ENCODE measurements at regions not wholly inside any gene's neighbourhood (a gene's known extent, or its start where the extent isn't known, plus 50 kb on each side); places are given as distances from the start of the nearest gene placed in this dataset.
"Not testable (repeated sequence)": the region's sequence is repeated elsewhere in the genome, so short reads cannot be mapped to it uniquely, and the experiment has no call there.

DNA sequence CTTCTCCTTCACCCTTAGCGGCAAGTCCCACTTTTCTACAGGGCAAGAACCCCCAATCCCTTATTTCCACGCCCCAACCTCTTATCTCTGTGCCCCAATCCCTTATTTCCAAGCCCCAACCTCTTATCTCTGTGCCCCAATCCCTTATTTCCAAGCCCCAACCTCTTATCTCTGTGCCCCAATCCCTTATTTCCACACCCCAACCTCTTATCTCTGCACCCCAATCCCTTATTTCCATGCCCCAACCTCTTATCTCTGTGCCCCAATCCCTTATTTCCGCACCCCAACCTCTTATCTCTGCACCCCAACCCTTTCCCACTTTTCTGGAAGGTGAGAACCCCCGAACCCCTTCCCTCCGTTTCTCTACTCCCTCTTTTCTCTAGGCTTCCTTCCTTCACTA is 116.1 kb upstream of the GJE1 start:
- DNase-seq: not testable (repeated sequence)

DNA sequence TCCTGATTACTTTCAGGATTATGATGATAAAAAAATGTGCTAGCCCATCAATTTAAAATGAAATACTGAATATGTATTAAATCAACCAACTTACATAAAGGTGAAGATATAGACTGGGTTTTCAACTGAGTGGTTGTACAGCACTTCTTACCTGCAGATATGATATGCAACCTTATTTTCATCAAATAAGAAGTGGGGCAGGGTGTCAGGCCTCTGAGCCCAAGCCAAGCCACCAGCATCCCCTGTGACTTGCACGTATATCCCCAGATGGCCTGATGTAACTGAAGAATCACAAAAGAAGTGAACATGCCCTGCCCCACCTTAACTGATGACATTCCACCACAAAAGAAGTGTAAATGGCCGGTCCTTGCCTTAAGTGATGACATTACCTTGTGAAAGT is 117.3 kb upstream of the GJE1 start:
- DNase-seq: not testable (repeated sequence)

DNA sequence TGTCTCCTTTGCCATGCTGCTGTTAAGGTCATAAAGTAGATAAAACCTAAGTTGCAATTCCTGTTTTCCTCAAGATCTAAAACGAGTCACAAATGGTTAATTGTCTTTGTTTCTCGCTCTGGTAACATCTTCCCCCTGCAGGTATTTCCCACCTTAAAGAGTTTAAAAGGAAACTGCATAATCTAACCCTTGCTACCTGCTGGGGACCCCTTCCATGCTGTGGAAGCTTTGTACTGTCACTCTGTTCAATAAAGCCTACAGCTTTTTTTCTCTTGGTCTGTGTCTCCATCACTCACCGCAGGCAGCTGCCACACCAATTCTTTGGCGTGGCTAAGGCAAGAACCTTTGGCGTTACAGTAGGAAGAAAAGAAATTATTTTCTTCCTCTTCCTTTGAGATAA is 117.7 kb upstream of the GJE1 start:
- DNase-seq: no peak

DNA sequence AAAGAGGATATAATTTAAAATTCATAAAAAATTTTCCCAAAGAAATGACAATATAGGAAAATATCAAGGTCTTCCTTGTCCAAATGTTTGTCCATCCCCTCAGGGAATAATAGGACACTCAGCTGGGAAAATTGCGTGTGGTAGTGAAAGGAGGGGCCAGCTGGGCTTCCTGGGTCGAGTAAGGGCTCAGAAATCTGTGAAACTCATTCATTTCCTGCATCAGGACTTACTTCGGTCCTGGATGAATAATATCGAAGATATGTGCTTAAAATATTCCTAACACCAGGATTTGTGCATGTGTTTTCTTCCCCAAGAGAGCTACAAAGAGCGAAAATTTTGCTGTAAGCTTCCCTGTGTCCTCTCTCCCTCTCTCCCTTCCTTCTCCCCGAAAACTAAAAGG is 118.2 kb upstream of the GJE1 start:
- peak; percentile 96 for DNase-seq

DNA sequence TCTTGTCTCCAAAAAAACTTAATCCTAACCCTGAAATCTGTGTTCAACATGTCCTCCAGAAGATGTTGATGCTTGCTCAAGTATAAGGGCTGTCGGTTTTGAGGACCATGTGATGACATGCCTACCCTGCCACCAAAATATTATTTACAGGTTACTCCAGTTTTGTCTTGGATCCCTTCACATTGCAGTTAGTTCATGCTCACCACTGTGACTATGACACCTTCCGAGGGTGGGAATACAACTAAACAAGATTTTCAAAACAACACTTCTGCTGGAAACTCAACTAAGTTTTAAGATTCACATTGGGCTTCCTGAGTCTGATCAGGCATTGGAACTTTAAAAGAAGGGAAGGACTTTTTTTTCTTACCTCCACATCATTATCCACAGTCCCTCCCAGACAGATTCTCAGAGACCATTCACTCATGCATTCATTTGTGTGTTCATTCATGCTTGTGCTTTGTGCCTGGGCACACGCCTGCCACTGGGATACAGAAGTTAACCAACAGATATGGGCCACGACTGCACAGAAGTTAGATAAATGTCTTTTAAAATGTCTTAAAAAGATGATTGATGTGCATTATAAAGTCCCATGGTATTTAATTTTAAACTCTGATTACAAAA is 118.7 kb upstream of the GJE1 start:
- DNase-seq: peak; percentile 18

DNA sequence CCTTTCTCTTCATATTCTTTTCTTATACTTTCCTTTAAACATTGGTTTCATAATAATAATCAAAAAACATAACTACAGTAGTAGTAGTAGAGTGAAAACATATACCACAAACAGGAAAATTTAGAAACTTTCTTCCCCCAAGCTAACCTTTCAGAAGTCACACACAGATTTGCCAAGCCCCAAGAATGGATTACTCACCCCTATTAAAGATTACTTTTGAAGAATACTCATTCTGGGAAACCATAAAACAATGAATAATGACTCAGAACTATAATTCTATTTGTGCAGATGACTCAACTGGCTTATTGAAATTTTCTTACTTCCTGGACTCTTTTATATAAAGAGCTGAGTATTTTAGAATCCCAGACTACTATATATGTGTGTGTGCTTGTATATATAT is 119.4 kb upstream of the GJE1 start:
- peak; percentile 95 for DNase-seq

DNA sequence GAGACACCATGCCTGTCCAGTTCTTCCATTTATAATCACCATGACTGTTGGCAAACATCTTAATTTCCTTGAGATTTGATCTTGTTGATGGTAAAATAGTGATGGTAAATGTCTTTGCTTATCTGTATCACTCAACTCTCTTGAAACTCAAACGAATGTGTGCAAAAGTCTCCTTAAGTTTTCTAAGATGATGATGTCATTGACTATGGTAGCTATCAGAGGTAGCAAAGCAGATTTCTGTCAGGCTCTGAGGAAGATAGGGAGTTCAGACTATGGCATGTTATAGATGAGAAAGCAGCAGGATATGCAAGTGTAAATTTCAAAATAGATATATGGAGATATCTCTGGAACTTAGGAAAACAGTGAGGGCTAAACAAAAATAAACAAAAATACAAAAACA is 121.0 kb upstream of the GJE1 start:
- no peak for DNase-seq

DNA sequence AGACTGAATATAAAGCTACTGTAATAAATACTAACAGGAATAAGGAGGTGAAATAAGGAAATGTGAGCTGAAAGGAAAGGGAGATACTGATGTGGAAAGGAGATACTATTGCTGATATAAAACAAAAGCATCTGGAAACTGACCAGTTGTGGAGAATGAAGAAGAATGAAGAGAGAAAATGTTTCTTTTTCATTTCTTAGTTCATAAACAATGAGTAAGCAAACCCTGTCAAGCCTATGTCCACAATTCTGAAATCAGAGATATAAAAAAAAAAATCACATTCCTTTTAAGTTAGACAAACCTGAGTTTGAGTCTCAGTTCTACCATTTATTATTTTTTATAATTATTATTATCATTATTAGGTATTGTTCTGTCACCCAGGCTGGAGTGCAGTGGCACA is 121.6 kb upstream of the GJE1 start:
- DNase-seq: peak; percentile 37

DNA sequence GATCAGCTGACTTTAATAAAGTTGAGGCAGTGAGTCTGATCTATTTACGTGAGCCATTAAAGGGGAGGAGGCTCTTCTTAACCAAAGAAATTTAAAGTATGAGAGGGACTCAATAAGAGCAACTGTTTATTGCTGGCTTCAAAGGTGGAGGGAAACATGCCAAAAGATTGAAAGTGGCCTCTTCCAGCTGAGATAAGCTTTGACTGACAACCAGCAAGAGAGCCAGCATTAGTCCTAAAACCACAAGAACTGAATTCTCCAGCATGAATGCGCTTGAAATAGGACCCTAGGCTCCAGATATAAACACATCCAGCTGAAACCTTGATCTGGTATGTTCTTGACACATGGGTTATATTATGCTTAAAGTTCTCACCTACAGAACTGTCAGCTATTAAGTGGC is 123.1 kb upstream of the GJE1 start:
- DNase-seq: peak; percentile 93

DNA sequence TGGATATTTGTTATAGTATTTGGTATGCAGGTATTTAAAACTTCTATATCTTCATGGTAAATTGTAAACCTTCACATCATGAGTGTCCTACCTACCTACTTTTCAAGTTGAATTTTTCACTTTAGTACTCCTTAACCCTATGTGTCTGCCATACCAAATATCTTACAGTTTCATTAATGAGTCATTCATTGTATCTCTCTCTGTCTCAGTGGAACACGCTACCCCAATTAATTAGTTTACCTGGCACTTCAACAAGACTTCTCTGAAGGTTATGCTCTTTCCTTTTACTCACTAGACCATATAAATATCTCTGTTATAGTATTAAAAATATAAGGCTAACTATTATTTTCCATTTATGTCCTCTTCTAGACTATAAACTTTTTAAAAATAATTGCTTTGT is 123.9 kb upstream of the GJE1 start:
- DNase-seq: no peak

DNA sequence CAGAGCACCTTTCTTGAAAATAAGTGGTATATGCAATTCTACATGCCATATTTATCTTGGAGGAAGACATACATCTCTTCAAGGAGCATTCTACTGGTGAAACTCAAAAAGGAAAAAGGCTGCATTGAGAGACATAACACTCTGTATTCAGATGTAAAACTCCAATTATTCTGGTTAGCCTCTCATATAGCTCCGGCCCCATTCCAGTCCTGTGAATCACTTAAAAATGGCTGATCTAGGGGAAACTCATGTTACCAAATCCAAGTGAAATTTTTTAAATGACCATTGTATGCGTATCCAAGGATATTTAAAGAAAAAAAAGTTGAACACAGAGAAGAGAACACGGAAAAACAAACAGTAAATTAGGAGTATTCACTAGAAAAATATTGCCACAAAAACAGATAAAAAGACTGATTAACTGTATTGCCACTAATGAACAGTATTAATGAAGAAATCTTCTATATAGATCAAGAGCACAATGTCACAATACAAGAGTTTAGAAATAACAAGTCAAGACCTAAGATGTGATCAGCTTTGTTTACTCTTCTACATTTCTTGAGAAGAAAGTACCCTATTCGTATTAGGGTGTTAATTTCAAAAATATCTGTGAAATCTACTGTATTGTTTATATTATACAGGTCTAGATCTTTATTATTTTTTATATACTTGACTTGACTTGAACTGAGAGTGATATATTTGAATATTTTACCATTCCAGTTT is 124.5 kb upstream of the GJE1 start:
- no peak for DNase-seq

DNA sequence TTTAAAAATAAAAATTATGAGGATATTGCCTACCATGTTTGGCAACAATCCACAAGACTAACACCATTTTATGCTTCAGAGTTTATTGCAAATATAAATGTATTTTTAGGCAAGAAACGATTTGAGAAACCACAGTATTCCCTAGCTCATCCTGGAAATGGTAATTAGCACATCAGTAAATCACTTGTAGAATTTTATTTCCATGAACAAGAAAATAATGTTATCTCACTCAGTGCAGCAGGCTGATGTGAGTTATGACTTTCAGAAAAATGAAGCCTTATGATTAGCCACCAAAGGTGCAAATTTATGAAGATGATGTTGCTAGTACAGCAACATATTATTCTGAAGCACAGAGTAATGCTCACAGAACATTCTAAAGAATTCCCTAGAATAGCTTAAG is 127.7 kb upstream of the GJE1 start:
- no peak for DNase-seq

DNA sequence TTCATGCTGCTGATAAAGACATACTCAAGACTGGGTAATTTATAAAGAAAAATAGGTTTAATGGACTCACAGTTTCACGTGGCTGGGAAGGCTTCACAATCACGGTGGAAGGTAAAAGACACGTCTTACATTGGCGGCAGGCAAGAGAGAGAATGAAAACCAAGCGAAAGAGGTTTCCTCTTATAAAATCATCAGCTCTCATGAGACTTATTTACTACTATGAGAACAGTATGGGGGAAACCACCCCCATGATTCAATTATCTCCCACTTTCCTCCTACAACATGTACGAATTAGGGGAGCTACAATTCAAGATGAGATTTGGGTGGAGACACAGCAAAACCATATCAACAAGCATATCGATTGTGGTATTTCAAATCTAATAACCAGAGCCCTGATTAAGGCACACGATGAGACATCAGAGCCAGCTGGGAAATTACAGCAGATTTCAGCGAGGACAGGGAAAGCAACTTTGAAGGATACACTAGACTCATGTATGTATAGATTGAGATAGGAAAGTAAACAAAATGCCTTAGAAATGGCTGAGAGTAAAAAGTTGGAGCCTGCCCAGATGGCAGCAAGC is 129.8 kb upstream of the GJE1 start:
- no peak for DNase-seq

DNA sequence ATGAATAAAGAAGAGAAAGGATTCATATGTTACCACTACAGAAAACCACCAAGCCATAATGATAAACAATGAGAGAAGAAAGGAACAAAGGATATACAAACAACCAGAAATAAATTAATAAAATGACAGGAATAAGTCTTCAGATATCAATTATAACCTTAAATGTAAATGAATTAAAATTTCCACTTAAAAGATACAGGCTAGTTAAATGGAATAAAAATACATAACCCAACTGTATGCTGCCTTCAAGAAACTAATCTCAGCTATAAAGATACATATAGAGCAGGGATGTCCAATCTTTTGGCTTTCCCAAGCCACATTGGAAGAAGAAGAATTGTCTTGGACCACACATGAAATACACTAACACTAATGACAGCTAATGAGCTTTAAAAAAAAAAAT is 135.9 kb upstream of the GJE1 start:
- no peak for DNase-seq

DNA sequence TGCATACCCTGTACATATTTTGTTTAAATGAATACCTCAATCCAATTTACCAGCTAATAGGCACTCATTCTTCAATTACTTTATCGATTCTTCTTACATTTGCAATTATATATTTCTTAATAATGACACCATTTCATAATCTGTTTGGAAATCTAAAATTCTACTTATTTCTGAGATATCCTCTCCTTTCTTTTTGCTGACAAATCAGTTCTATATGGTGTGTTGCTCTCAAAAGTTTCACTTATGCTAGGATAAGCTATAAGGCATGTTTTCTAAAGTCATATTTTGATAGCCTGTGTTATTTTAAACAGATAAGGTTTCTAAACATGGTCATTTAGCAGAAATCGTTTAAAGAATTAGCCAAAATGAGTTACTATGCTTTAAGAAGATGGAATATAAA is 140.6 kb upstream of the GJE1 start:
- no peak for DNase-seq

DNA sequence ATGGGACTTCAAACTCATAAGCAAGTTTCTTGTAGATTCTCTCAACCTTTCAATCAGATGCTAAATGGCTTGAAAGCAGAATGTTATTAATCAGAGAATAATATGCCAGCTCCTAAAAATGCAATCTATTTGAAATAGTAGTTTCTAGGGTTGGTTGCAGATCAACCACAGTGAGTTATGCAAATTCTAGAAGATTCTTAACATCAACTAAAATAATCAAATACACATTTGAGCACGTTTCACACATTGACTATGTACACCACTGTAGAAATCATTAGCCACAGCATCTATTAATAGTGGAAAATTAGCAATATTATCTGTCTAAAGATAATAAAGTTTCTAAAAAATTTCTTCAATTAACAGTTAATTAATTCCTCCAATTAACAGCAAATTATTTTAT is 141.9 kb upstream of the GJE1 start:
- no peak for DNase-seq

DNA sequence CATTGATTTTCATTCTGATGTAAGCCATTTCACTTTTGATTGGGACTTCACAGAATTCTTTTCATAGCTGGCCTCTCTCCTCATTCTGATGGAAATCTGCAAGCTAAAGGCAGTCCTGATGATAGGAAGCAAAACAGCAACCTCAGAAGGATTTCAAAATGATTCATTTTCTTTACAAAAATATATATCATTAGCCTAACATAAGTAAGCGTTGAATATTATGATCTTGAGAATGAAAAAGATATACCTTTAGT is 143.1 kb upstream of the GJE1 start:
- no peak for DNase-seq

DNA sequence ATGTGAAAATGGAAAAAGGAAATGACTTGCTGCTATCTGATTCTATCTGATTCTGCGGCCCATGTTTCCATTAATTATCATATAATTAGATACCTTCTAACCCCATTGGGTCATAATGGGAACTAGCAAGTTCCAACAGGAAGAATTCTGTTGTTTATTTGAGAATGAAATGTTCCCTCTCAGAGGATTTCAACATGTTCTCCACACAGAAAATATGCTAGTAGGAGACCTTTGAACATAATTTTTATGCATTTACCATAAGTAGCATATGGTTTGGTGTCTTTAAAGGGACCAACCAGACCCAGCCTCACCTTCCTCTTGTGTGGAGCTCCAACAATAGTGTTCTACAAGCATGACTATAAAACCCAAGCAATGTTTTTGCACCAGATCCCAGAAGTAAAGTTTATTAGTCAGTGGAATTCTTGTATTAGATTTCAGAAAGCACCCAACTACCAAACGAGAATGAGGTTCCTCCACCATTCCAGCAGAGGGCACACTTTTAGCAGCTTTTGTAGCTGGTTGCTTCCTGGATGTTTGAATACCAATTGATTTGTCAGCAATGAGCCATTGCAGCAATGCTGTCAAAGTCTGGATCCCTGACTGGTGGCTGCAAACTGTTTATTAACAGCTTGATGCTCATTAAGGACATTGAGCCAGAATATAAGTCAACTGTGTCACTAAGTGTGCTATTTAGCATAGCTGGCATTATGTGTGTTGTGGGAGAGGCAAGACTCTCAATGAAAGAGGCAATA is 143.6 kb upstream of the GJE1 start:
- peak; percentile 82 for DNase-seq

DNA sequence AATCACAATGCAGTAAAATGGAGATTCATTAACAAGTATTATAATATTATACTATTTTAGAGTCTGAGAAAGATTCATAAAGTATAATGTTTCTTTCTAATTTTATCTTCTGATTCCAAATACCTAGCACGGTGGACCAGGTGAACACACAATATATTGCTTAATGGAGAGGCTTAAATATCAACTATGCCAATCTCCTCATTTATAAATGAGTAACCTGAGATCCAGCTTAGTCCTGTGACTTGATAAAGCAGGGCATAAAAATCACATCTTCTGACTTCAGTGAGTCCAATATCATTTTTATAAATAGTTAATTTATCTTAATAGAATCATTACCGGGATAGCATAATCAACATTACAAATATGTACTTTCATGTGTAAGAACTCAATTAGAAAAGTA is 144.4 kb upstream of the GJE1 start:
- DNase-seq: no peak

DNA sequence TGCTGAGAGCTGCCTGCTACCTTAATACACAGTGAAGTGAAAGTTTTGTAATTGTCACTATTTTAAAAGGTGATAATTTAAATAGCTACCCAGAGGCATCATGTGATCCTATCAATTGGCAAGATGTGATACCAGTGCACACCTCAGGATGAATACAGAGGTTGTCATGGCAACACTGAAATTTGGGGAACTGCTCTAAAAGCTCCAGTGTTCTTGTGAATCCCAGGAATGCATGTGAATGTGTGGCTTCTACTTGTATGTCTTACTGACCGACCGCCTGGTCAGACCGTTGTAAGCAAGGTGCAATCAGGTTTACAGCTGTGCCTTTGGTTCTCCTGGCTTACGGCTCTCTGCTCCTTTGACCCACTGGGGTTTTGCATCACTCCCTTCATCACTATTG is 146.3 kb upstream of the GJE1 start:
- DNase-seq: no peak

DNA sequence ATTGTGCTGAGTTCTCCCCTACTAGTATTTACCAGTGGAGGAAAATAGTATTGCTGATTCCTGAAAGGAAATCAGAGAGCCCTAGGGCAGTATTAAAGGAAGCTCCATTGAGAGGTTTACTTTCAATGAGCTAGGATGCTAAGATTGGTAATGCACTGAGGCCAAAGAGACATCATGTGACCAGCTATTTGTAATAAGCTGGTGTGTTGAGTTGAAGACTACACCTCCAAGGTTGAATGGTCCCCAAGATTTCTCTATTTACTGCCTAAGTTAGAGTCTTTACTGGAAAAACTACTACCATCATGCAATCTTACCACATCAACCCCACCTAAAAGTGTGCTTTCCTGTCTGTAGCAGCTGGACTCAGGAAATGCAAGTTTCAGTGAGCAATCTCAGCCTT is 151.5 kb upstream of the GJE1 start:
- no peak for DNase-seq

DNA sequence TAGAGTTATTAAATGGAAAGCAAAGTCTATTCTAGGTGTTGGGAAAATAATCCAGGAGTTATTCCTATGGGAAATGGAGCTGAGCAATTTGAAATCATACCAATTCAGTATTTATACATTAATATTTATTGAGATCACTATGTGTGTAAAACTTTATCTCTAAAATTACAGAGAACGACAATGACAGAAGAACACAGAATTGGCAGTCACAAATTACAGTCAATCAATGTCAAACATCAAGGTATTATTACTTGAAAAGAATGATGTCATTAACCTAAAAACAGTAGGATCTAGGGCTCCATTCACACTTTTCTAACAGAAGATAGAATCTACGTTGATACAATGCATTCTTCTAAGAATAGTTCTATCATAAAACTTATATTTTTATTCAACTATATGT is 154.9 kb upstream of the GJE1 start:
- DNase-seq: no peak

DNA sequence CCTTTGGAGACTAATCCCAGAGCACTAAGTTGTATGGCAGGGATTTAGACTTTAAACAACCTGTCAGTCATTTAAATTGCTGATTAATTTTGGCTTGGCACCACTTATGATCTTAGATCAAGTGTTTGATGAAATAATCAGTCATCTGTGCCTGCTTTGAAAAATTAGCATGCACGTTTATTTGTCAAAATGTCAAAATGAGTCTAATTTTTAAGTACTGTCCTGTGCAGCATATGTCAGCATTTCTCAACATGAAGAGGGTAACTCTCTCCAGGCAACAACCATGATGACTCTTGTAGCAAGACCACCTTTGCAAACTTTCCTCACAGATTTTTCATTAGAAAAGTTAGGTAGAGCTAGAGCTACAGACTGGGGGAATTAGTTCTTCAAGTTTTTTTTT is 155.7 kb upstream of the GJE1 start:
- no peak for DNase-seq

DNA sequence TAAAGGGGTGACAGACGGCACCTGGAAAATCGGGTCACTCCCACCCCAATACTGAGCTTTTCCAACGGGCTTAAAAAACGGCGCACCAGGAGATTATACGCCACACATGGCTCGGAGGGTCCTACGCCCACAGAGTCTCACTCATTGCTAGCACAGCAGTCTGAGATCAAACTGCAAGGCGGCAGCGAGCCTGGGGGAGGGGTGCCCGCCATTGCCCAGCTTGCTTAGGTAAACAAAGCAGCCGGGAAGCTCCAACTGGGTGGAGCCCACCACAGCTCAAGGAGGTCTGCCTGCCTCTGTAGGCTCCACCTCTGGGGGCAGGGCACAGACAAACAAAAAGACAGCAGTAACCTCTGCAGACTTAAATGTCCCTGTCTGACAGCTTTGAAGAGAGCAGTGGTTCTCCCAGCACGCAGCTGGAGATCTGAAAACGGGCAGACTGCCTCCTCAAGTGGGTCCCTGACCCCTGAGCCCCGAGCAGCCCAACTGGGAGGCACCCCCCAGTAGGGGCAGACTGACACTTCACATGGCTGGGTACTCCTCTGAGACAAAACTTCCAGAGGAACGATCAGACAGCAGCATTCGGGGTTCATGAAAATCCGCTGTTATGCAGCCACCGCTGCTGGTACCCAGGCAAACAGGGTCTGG is 162.8 kb upstream of the GJE1 start:
- DNase-seq: not testable (repeated sequence)

Data from fibroblast of skin of right quadriceps (primary cell).